Pancreas (tissue), 10 donors: ENCODE measurements at regions not wholly inside any gene's neighbourhood (a gene's known extent, or its start where the extent isn't known, plus 50 kb on each side); places are given as distances from the start of the nearest gene placed in this dataset.

Experiments used
- ATAC-seq, 4 donors: fragments of 200-7000 bp; cut with Tn5 transposase; one replicate each; pipeline versions ENCODE4 v1.8.0 to v1.9.1; 2020; ENCODE audit warnings: mild to moderate bottlenecking in 4 of 4, moderate library complexity in 4 of 4
- DNase-seq, 6 donors: peaks; one replicate each; pipeline ENCODE4 v3.0.0-alpha.2; 2020
- FAIRE-seq: peaks from 2 replicates; lab custom pipeline; 2012; peaks lifted over from hg19 to GRCh38; lab: Jason Lieb, UNC
- H3K27ac ChIP-seq, 4 donors: fragments of 200-600 bp; sonication (generic); 1 replicate in 3 of 4; 2 replicates in 1 of 4; pipeline versions ENCODE4 v1.5.0 to v1.8.0; 2020
- H3K27me3 ChIP-seq, 4 donors: fragments of 200-600 bp; one replicate each; pipeline ENCODE4 v1.8.0; 2021
- H3K36me3 ChIP-seq, 3 donors: fragments of 200-600 bp; sonication (generic) in 1 of 3; one replicate each; pipeline versions ENCODE4 v1.5.0 to v1.8.0; 2020 to 2021
- H3K4me1 ChIP-seq, 3 donors: fragments of 200-600 bp; one replicate each; pipeline ENCODE4 v1.8.0; 2021
- H3K4me3 ChIP-seq, 4 donors: fragments of 200-600 bp; sonication (generic) in 2 of 4; one replicate each; pipeline versions ENCODE4 v1.5.0 to v1.8.0; 2020 to 2021
- H3K9me3 ChIP-seq, 4 donors: fragments of 200-600 bp; one replicate each; pipeline ENCODE4 v1.8.0; 2021
- CTCF ChIP-seq, 4 donors: fragments of 200-600 bp; sonication (generic) in 3 of 4; IDR thresholded peaks; one replicate each; pipeline versions ENCODE4 v1.5.0 to v1.8.0; 2021; ENCODE audit warnings: antibody characterized with exemption in 4 of 4
- WGBS, 2 donors: extraction: QIAGEN DNeasy Blood & Tissue Kit; methylation state at CpG; one replicate each; pipeline ENCODE4 v1.1.7; 2013; 5-methylcytosine and 5-hydroxymethylcytosine counted together
- intact Hi-C, 3 donors: fragments of 100-400 bp; cut with DNase I; formaldehyde crosslinking; loops; one replicate each; pipeline versions ENCODE4 v1.11.1 to v1.14.2; 2022
- donor health status: healthy with polysubstance abuse.
- donor health status: DM: no; HTN: no; CAD: no; lungs with moderate emphysema.
- donor health status: DM: no; HTN: no; CAD: no.
- donor health status: control.
- donor health status: control.
- donor health status: Bipolar disorder and iron deficiency.
- donor health status: DM: yes; HTN: yes; CAD: no.
- donor health status: DM: no; HTN: no; CAD: no.
- donor health status: DM: no; HTN: no; CAD: no.
- donor health status: DM: yes; HTN: yes; CAD: no.

GRCh38 chr18:10271481-10271880 lies 183.0 kb upstream of the APCDD1 start:
- peaks cover 22 to 31% (median 26%) of the 10 kb centered on the region in 3 donors for H3K4me1 ChIP-seq
- H3K4me3 ChIP-seq: no peak overlapping the region
- H3K27ac ChIP-seq: no peak overlapping the region
- 96 to 97% methylated on average over 4 of the region's 4 CpGs for WGBS, 2 donors
- FAIRE-seq (no peak), ATAC-seq (no peak), DNase-seq (no peak)
- no peak for TF ChIP-seq CTCF (IDR thresholded peaks at IDR 0.05)
- no peaks in the 10 kb centered on the region for H3K27me3 ChIP-seq
- intact Hi-C loops: no loop called here
- no peaks in the 10 kb centered on the region for H3K36me3 ChIP-seq
- no peaks in the 10 kb centered on the region for H3K9me3 ChIP-seq

GRCh38 chr18:10274301-10274700 lies 180.1 kb upstream of the APCDD1 start:
- Histone ChIP-seq H3K27ac (no peak overlapping the region), H3K9me3 (no peaks in the 10 kb centered on the region), H3K36me3 (no peaks in the 10 kb centered on the region), H3K4me3 (no peak overlapping the region), H3K4me1 (peaks cover 11 to 19% (median 16%) of the 10 kb centered on the region in 3 donors), H3K27me3 (no peaks in the 10 kb centered on the region)
- WGBS, 2 donors: 88 to 90% methylated on average over 5 of the region's 5 CpGs
- DNase-seq: no peak
- ATAC-seq: no peak
- no peak for FAIRE-seq
- TF ChIP-seq CTCF (IDR thresholded peaks at IDR 0.05): no peak
- intact Hi-C loops: no loop called here

- H3K36me3 ChIP-seq: no peaks in the 10 kb centered on the region
- WGBS, 2 donors: 84 to 95% methylated on average over 3 of the region's 3 CpGs
- H3K4me3 ChIP-seq: no peak overlapping the region
- no peak overlapping the region for H3K27ac ChIP-seq
- no peaks in the 10 kb centered on the region for H3K9me3 ChIP-seq
- TF ChIP-seq CTCF (IDR thresholded peaks at IDR 0.05): no peak
- peaks cover 4 to 8% (median 5%) of the 10 kb centered on the region in 3 donors for H3K4me1 ChIP-seq
- intact Hi-C loops: no loop called here
- DNase-seq (no peak), FAIRE-seq (no peak), ATAC-seq (no peak)
- H3K27me3 ChIP-seq: no peaks in the 10 kb centered on the region
These were observed 178.9 kb upstream of the APCDD1 start for GRCh38 chr18:10275486-10275885.

GRCh38 chr18:10278265-10278664 lies 176.2 kb upstream of the APCDD1 start:
- ATAC-seq (no peak), DNase-seq (no peak), FAIRE-seq (no peak)
- no peaks in the 10 kb centered on the region for H3K27me3 ChIP-seq
- no peak overlapping the region for H3K4me3 ChIP-seq
- no peak for TF ChIP-seq CTCF (IDR thresholded peaks at IDR 0.05)
- H3K9me3 ChIP-seq: no peaks in the 10 kb centered on the region
- no peaks in the 10 kb centered on the region for H3K36me3 ChIP-seq
- H3K4me1 ChIP-seq: no peaks in the 10 kb centered on the region
- no peak overlapping the region for H3K27ac ChIP-seq
- intact Hi-C loops: no loop called here

- no peak for TF ChIP-seq CTCF (IDR thresholded peaks at IDR 0.05)
- Histone ChIP-seq H3K4me1 (no peaks in the 10 kb centered on the region), H3K4me3 (no peak overlapping the region), H3K36me3 (no peaks in the 10 kb centered on the region), H3K27me3 (no peaks in the 10 kb centered on the region), H3K9me3 (no peaks in the 10 kb centered on the region), H3K27ac (no peak overlapping the region)
- intact Hi-C loops: no loop called here
- DNase-seq (no peak), FAIRE-seq (no peak), ATAC-seq (no peak)
- 93 to 98% methylated on average over 4 of the region's 4 CpGs for WGBS, 2 donors
These were observed 175.0 kb upstream of the APCDD1 start for GRCh38 chr18:10279471-10279870.
